Spleen (tissue), 7 donors: ENCODE measurements at regions not wholly inside any gene's neighbourhood (a gene's known extent, or its start where the extent isn't known, plus 50 kb on each side); places are given as distances from the start of the nearest gene placed in this dataset.

ENCODE experiments used
- CTCF ChIP-seq, 11 experiments: fragments of 200-600 bp in 7 of 11; fragments of 450-650 bp in 4 of 11; sonication (generic) in 4 of 11; IDR thresholded peaks in 8 of 11; conservative IDR thresholded peaks in 3 of 11; 1 replicate in 7 of 11; 2 replicates in 4 of 11; pipeline versions ENCODE4 v1.4.0 to v1.8.0; 2016 to 2021; ENCODE audit warnings: antibody characterized with exemption in 11 of 11, inconsistent platforms in 4 of 11, mild to moderate bottlenecking in 1 of 11
- POLR2A ChIP-seq, 3 donors: fragments of 450-650 bp; IDR thresholded peaks; one replicate each; pipeline ENCODE4 v1.5.1; 2017; ENCODE audit warnings: antibody characterized with exemption in 3 of 3, mild to moderate bottlenecking in 1 of 3
- donor health status: DM: no; HTN: no; CAD: no; lungs with moderate emphysema.
- donor health status: DM: no; HTN: no; CAD: no.
- donor health status: DM: no; HTN: no; CAD: no.

- TF ChIP-seq CTCF (IDR thresholded peaks at IDR 0.05 in 8 of 11, conservative IDR thresholded peaks at IDR 0.05 in 3 of 11) = no peak
- TF ChIP-seq POLR2A (IDR thresholded peaks at IDR 0.05) = no peak
Observed at GRCh38 chr2:11939523-11939922, 193.1 kb downstream of the LPIN1 start.
